HEK293T (cell line): ENCODE measurements at regions not wholly inside any gene's neighbourhood (a gene's known extent, or its start where the extent isn't known, plus 50 kb on each side); places are given as distances from the start of the nearest gene placed in this dataset.

Experiments
- CTCF ChIA-PET: fragments of 350-600 bp; formaldehyde crosslinking; extraction: SDS; loops from one replicate; lab custom pipeline; 2021; ENCODE audit warnings: antibody characterized with exemption, inconsistent platforms; lab: Yijun Ruan, JAX
- POLR2A ChIA-PET: fragments of 350-600 bp; formaldehyde crosslinking; extraction: SDS; loops from one replicate; lab custom pipeline; 2020; ENCODE audit warnings: antibody characterized with exemption, inconsistent platforms; lab: Yijun Ruan, JAX
- DNase-seq: peaks from one replicate; pipeline ENCODE4 v3.0.0; 2012; ENCODE audit warnings: mixed read lengths; ENCODE audit errors: extremely low spot score
- ARNT ChIP-seq: fragments of 450-650 bp; IDR thresholded peaks from 2 replicates; pipeline ENCODE4 v1.6.1; 2017; ENCODE audit warnings: mild to moderate bottlenecking
- BHLHE40 ChIP-seq: fragments of 450-650 bp; IDR thresholded peaks from 2 replicates; pipeline ENCODE4 v1.6.1; 2016; ENCODE audit warnings: mild to moderate bottlenecking, moderate library complexity, borderline replicate concordance
- CTBP1 ChIP-seq: fragments of 450-650 bp; IDR thresholded peaks from 2 replicates; pipeline ENCODE4 v1.6.1; 2016; ENCODE audit warnings: borderline replicate concordance
- ELF4 ChIP-seq: fragments of 450-650 bp; IDR thresholded peaks from 2 replicates; pipeline ENCODE4 v1.6.1; 2017; ENCODE audit warnings: antibody characterized with exemption
- FOXA1 ChIP-seq: fragments of 450-650 bp; IDR thresholded peaks from 2 replicates; pipeline ENCODE4 v1.6.1; 2016; ENCODE audit warnings: mild to moderate bottlenecking
- FOXK2 ChIP-seq: fragments of 450-650 bp; IDR thresholded peaks from 2 replicates; pipeline ENCODE4 v1.6.1; 2016; ENCODE audit warnings: mild to moderate bottlenecking
- FOXM1 ChIP-seq: fragments of 450-650 bp; IDR thresholded peaks from 2 replicates; pipeline ENCODE4 v1.6.1; 2017; ENCODE audit warnings: mild to moderate bottlenecking, borderline replicate concordance
- HDGF ChIP-seq: fragments of 450-650 bp; IDR thresholded peaks from 2 replicates; pipeline ENCODE4 v1.6.1; 2017; ENCODE audit warnings: antibody characterized with exemption, borderline replicate concordance
- L3MBTL2 ChIP-seq: fragments of 450-650 bp; conservative IDR thresholded peaks from 2 replicates; pipeline ENCODE4 v1.6.1; 2016; ENCODE audit warnings: mild to moderate bottlenecking
- LEF1 ChIP-seq: fragments of 450-650 bp; IDR thresholded peaks from 2 replicates; pipeline ENCODE4 v1.6.1; 2017; ENCODE audit warnings: mild to moderate bottlenecking, borderline replicate concordance
- NFRKB ChIP-seq: fragments of 450-650 bp; IDR thresholded peaks from 2 replicates; pipeline ENCODE4 v1.6.1; 2016; ENCODE audit warnings: mild to moderate bottlenecking, moderate library complexity
- PKNOX1 ChIP-seq: fragments of 450-650 bp; IDR thresholded peaks from 2 replicates; pipeline ENCODE4 v1.6.1; 2016
- SP1 ChIP-seq: fragments of 450-650 bp; IDR thresholded peaks from 2 replicates; pipeline ENCODE4 v1.6.1; 2017
- SUZ12 ChIP-seq: fragments of 450-650 bp; IDR thresholded peaks from 2 replicates; pipeline ENCODE4 v1.6.1; 2016; ENCODE audit warnings: mild to moderate bottlenecking
- TARDBP ChIP-seq: fragments of 450-650 bp; IDR thresholded peaks from 2 replicates; pipeline ENCODE4 v1.6.1; 2016
- ZNF384 ChIP-seq: fragments of 450-650 bp; IDR thresholded peaks from 2 replicates; pipeline ENCODE4 v1.6.1; 2016

GRCh38 chr4:132238697-132239096 is 910.4 kb upstream of the PCDH10 start:
- ChIA-PET POLR2A (no interaction called here), CTCF (no interaction called here)
- TF ChIP-seq PKNOX1 (no peak), SP1 (no peak), ARNT (no peak), SUZ12 (no peak), NFRKB (no peak), HDGF (no peak), FOXA1 (no peak), L3MBTL2 (no peak), LEF1 (no peak), CTBP1 (no peak), BHLHE40 (no peak), ZNF384 (no peak), FOXM1 (no peak), TARDBP (no peak), FOXK2 (no peak), ELF4 (no peak)
- no peak for DNase-seq

GRCh38 chr4:132240081-132240480 is 909.0 kb upstream of the PCDH10 start:
- TF ChIP-seq ARNT (no peak), FOXA1 (no peak), L3MBTL2 (no peak), HDGF (no peak), ZNF384 (no peak), BHLHE40 (no peak), FOXK2 (no peak), SP1 (no peak), CTBP1 (no peak), SUZ12 (no peak), FOXM1 (no peak), NFRKB (no peak), ELF4 (no peak), PKNOX1 (no peak)
- ChIA-PET CTCF (no interaction called here), POLR2A (no interaction called here)
- no peak for DNase-seq

- TF ChIP-seq L3MBTL2 (no peak), FOXA1 (no peak), CTBP1 (no peak), FOXK2 (no peak), BHLHE40 (no peak), HDGF (no peak), FOXM1 (no peak), ZNF384 (no peak), SUZ12 (no peak), TARDBP (no peak), ARNT (no peak), PKNOX1 (no peak), NFRKB (no peak), LEF1 (no peak), ELF4 (no peak)
- CTCF ChIA-PET: no interaction called here
- no peak for DNase-seq
- POLR2A ChIA-PET: no interaction called here
Observed at GRCh38 chr4:132245319-132245718, 903.8 kb upstream of the PCDH10 start.

- DNase-seq: no peak
- TF ChIP-seq BHLHE40 (no peak), FOXK2 (no peak), CTBP1 (no peak), LEF1 (no peak), ARNT (no peak), TARDBP (no peak), ELF4 (no peak), SP1 (no peak), HDGF (no peak), ZNF384 (no peak), FOXM1 (no peak), SUZ12 (no peak), NFRKB (no peak), L3MBTL2 (no peak), FOXA1 (no peak), PKNOX1 (no peak)
- POLR2A ChIA-PET: no interaction called here
- CTCF ChIA-PET: no interaction called here
Observed at GRCh38 chr4:132264176-132264575, 884.9 kb upstream of the PCDH10 start.

GRCh38 chr4:132266374-132266773 is 882.7 kb upstream of the PCDH10 start:
- CTCF ChIA-PET: no interaction called here
- POLR2A ChIA-PET: no interaction called here

More at GRCh38 chr4:132266374-132266773, 882.7 kb upstream of the PCDH10 start:
- TF ChIP-seq FOXA1 (no peak), ZNF384 (no peak), SUZ12 (no peak), PKNOX1 (no peak), ELF4 (no peak), BHLHE40 (no peak), NFRKB (no peak), CTBP1 (no peak)
- DNase-seq: no peak
